ENCODE measurements at regions not wholly inside any gene's neighbourhood (a gene's known extent, or its start where the extent isn't known, plus 50 kb on each side); places are given as distances from the start of the nearest gene placed in this dataset.
"Not testable (repeated sequence)": the region's sequence is repeated elsewhere in the genome, so short reads cannot be mapped to it uniquely, and the experiment has no call there.

DNA sequence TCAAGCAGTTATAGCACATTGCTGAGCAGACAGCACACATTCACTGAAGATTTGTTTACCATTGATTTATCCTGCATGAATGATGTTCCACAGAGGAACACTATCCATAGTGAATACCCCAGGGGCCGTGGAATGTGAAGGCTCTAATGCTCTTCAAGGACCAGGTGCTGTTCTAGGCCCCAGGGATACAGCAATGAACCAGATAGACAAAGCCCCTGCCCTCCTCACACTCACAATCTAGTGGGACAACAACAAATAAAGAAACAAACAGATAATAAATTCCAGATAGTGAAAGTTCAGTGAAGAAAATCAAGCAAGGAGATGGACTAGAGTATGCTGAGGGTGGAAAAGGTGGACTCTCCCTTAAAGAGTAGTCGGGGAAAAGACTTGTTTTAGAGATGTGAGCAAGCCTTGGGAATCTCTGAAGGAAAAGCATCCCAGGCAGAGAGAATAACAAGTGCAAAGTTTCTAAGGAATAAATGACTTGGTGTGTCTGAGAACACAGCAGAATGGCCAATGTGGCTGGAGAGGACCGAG lies 117.7 kb downstream of the CCDC71L start:
- peak overlapping the region in 1 of 6 donors; percentile 89 for H3K27ac Mint-ChIP-seq
- DNase-seq (no peak), ATAC-seq (ENCODE audit: low read depth in 2 of 2) (no peak)
- peaks cover 3 to 6% (median 5%) of the 10 kb centered on the region in 3 donors for H3K4me1 Mint-ChIP-seq
- H3K4me3 Mint-ChIP-seq, result no peak overlapping the region
- no peaks in the 10 kb centered on the region for H3K9me3 Mint-ChIP-seq
- no peaks in the 10 kb centered on the region for H3K36me3 Mint-ChIP-seq
- peaks cover 0 to 14% (median 13%) of the 10 kb centered on the region in 3 donors for H3K27me3 Mint-ChIP-seq

DNA sequence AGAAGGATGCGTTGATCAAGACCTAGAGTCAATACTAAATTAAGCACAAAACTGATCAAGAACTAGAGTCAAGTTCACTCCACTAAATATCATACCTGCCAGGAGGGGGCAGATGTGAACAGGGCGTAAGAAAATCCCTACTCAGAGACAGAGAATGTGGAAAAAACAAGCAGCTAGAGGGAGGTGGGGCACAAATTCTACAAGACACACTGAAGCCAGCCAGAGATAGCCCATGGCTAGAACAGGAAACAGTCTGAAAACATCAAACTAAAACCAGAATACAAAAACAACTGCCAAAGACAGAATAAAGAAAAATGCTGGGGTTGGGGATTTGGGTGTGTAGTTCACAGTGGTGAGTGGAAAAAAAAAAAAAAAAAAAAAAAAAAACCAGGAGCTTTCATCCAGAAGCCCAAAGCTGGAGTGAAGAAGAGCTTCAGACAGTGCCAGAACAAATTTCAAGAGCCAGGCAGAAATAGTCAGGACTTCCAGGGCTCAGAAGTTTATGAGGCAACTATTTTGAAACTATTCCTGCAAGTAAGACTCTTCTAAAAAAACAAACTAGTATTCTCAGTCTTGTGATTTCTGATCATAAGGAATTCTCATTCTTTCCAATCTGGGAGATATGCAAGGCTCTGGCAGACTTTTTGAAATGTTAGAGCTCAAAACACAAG lies 118.3 kb downstream of the CCDC71L start:
- Mint-ChIP-seq H3K4me3 (no peak overlapping the region), H3K27me3 (peaks cover 0 to 13% (median 12%) of the 10 kb centered on the region in 3 donors), H3K4me1 (peaks cover 3 to 6% (median 5%) of the 10 kb centered on the region in 3 donors), H3K36me3 (no peaks in the 10 kb centered on the region), H3K9me3 (no peaks in the 10 kb centered on the region), H3K27ac (peak overlapping the region in 1 of 6 donors; percentile 0)
- DNase-seq (peak; percentile 29), ATAC-seq (ENCODE audit: low read depth in 2 of 2) (peak; percentile 63 to 74)

DNA sequence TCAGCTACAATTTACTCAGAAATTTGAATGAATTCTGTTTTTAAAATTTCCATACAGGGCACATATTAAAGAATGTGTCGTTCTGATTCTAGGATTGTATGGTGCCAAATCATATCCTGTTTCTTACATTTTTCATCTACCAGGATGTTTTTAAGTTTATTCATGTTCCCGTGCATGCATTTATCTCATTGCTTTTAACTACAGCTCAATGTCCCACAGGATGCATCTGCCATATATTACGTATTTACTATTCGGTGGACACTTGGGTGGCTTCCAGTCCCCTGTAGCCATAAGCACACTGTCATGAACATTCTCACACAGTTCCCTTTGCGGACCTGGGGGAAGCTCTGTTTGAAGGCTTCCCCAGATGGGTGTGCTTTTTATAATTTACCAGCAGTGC lies 122.3 kb downstream of the CCDC71L start:
- DNase-seq (no peak), ATAC-seq (ENCODE audit: low read depth in 2 of 2) (no peak)
- Mint-ChIP-seq H3K4me1 (peaks cover 3 to 6% (median 5%) of the 10 kb centered on the region in 3 donors), H3K4me3 (no peak overlapping the region), H3K27ac (no peak overlapping the region), H3K9me3 (peaks cover 0 to 5% (median 0%) of the 10 kb centered on the region in 7 donors), H3K36me3 (no peaks in the 10 kb centered on the region), H3K27me3 (peaks cover 0 to 9% (median 5%) of the 10 kb centered on the region in 3 donors)

DNA sequence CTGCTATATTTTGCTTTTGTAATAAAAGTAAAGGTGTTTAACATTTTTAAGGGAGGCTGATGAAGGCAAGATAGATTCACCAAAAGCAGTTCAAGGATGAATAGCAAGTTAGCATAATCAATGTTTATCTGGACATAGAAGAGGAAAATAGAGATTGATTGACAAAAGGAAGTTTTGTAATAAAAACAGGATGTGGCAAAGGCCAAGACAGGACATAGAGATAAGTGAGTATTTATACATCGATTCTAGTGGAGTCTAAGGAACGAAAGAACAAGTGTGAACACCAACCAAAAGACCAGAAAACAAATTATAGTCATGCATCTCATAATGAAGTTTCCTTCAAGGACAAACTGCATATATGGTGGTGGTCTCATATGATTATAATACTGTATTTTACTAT lies 123.8 kb downstream of the CCDC71L start:
- H3K4me3 Mint-ChIP-seq, result no peak overlapping the region
- H3K27me3 Mint-ChIP-seq, result peaks cover 0 to 5% (median 4%) of the 10 kb centered on the region in 3 donors
- ATAC-seq (ENCODE audit: low read depth in 2 of 2) (no peak), DNase-seq (no peak)
- no peak overlapping the region for H3K27ac Mint-ChIP-seq
- no peaks in the 10 kb centered on the region for H3K36me3 Mint-ChIP-seq
- peaks cover 0 to 5% (median 0%) of the 10 kb centered on the region in 7 donors for H3K9me3 Mint-ChIP-seq
- no peaks in the 10 kb centered on the region for H3K4me1 Mint-ChIP-seq

DNA sequence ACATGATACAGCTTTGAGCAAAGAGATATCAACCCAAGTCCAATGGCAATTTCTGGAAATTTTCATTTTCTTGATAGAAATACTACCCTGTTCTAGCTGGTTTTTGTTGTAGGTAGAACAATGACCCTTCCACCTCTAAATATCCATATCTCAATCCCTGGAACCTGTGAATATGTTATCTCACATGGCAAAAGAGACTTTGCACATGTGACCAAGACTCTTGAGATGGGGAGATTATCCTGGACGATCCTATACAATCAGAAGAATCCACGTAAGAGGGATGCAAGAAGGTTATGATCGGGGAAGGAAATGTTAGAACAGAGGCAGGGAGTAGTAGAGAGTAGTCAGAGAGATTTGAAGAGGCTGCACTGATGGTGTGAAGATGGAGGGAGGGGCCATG lies 124.9 kb downstream of the CCDC71L start:
- Mint-ChIP-seq H3K9me3 (peaks cover 0 to 5% (median 0%) of the 10 kb centered on the region in 7 donors), H3K4me3 (no peak overlapping the region), H3K27ac (no peak overlapping the region)

DNA sequence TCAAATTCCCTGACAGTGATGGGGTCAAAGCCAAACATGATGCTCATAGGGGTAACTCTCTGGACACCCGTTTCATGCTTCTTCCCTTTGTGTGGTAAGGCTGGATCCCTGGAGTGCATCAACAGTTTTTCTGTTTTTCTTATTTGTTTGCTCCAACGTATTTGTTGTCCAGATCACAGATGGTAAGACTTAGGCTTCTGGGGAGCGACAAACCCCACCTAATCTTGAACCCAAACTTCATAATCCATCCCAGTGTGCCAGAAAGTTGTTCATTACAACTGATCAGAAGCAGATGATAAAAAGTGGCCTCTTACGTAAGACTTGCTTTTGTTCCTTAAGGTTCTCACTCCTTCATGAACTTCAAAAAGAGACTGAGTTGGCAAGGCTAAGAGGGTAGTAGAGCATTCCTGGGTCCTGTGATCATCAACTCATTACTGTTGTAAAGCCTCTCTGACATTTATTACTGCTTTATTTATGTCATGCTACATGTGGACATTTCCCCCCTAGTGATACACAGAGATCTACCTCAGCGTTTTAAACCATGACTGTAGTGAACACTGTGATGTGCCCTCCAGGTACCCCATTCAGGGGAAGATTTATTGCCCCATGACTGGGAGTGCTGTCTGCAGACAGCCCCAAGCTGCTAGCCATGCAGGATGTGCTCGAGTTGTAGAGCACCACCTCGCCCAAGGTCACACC lies 125.6 kb downstream of the CCDC71L start:
- H3K36me3 Mint-ChIP-seq, result no peaks in the 10 kb centered on the region
- H3K4me3 Mint-ChIP-seq, result no peak overlapping the region
- ATAC-seq (ENCODE audit: low read depth in 2 of 2) (no peak), DNase-seq (no peak)
- H3K27me3 Mint-ChIP-seq, result peaks cover 0 to 4% (median 2%) of the 10 kb centered on the region in 3 donors
- no peaks in the 10 kb centered on the region for H3K4me1 Mint-ChIP-seq
- peaks cover 0 to 5% (median 0%) of the 10 kb centered on the region in 7 donors for H3K9me3 Mint-ChIP-seq
- no peak overlapping the region for H3K27ac Mint-ChIP-seq

More for the DNA sequence above, 124.9 kb downstream of the CCDC71L start:
- Mint-ChIP-seq H3K36me3 (no peaks in the 10 kb centered on the region), H3K27me3 (peaks cover 0 to 5% (median 4%) of the 10 kb centered on the region in 3 donors), H3K4me1 (no peaks in the 10 kb centered on the region)
- no peak for ATAC-seq (ENCODE audit: low read depth in 2 of 2)
- no peak for DNase-seq

DNA sequence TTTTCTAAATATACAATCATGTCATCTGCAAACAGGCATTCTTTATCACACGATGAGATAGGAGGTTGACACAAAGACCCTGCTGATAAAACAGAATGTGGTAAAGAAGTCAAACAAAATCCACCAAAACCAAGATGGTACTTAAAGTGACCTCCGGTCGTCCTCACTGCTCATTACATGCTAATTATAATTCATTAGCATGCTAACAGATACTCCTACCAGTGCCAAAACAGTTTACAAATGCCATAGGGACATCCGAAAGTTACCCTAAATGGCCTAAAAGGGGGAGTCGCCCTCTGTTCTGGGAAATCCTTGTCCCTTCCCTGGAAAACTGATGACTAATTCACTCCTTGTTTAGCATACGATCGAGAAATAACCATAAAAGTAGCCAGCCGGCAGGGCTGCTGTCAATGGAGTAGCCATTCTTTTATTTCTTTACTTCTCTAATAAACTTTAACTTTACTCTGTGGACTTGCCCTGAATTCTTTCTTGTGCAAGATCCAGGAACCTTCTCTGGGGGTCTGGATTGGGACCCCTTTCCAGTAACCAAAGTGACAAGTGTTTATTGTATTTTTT lies 126.6 kb downstream of the CCDC71L start:
- no peaks in the 10 kb centered on the region for H3K36me3 Mint-ChIP-seq
- H3K9me3 Mint-ChIP-seq, result peaks cover 0 to 5% (median 0%) of the 10 kb centered on the region in 7 donors
- no peak overlapping the region for H3K4me3 Mint-ChIP-seq
- H3K27me3 Mint-ChIP-seq, result peaks cover 0 to 2% (median 0%) of the 10 kb centered on the region in 3 donors
- no peak for DNase-seq
- H3K4me1 Mint-ChIP-seq, result no peaks in the 10 kb centered on the region
- H3K27ac Mint-ChIP-seq, result no peak overlapping the region
- ATAC-seq (ENCODE audit: low read depth in 2 of 2), result no peak

DNA sequence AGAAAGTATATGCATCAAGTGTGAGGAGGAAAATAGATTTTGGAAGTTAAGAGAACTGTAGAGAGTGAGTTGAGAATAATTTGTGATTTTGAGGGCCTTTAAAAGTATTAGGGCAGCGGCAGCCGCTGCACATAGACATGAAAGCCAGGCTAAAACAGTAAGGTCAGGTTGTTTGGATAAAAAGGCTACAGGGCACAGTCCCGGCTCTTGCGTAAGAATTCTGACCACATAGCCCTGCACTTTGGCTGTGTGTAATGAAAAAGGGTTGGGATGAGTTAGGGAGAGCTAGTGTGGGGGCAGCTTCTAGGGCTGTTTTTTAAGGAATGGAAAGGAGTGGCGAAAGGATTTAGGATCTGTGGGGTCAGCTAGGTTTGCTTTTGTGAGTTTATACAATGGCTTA lies 130.8 kb downstream of the CCDC71L start:
- not testable (repeated sequence) for H3K36me3 Mint-ChIP-seq; H3K4me3 Mint-ChIP-seq; ATAC-seq (ENCODE audit: low read depth in 2 of 2); H3K27ac Mint-ChIP-seq; H3K4me1 Mint-ChIP-seq; DNase-seq; H3K27me3 Mint-ChIP-seq; H3K9me3 Mint-ChIP-seq

DNA sequence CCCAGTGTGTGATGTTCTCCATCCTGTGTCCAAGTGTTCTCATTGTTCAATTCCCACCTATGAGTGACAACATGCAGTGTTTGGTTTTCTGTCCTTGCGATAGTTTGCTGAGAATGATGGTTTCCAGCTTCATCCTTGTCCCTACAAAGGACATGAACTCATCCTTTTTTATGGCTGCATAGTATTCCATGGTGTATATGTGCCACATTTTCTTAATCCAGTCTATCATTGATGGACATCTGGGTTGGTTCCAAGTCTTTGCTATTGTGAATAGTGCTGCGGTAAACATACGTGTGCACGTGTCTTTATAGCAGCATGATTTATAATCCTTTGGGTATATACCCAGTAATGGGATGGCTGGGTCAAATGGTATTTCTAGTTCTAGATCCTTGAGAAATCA lies 134.3 kb downstream of the CCDC71L start:
- not testable (repeated sequence) for ATAC-seq (ENCODE audit: low read depth in 2 of 2); H3K36me3 Mint-ChIP-seq; DNase-seq; H3K4me3 Mint-ChIP-seq; H3K27ac Mint-ChIP-seq; H3K4me1 Mint-ChIP-seq; H3K9me3 Mint-ChIP-seq
- H3K27me3 Mint-ChIP-seq, result peaks cover 12 to 15% (median 12%) of the 10 kb centered on the region in 3 donors

DNA sequence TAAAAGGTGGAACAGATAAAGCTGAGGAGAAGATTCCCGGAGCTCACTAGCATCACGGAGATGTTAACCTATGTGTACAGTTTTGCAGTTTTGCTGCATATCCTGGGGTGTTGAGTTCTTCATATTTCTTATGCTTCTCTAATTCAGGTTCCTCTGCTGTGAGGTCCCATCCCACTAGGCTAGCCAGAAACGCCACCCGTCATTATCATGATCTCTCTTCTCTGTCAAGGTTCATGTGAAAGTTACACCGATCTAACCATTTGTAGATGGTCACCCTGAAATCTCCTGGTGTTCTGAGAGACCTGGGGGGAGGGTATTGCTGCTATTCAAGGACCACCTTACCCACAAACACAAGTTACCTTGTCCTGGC lies 136.3 kb downstream of the CCDC71L start:
- H3K9me3 Mint-ChIP-seq, result no peaks in the 10 kb centered on the region
- peaks cover 12 to 15% (median 15%) of the 10 kb centered on the region in 3 donors for H3K27me3 Mint-ChIP-seq
- no peaks in the 10 kb centered on the region for H3K36me3 Mint-ChIP-seq
- no peaks in the 10 kb centered on the region for H3K4me1 Mint-ChIP-seq
- no peak for ATAC-seq (ENCODE audit: low read depth in 2 of 2)
- H3K4me3 Mint-ChIP-seq, result no peak overlapping the region
- peak overlapping the region in 1 of 6 donors; percentile 44 for H3K27ac Mint-ChIP-seq
- DNase-seq, result no peak

DNA sequence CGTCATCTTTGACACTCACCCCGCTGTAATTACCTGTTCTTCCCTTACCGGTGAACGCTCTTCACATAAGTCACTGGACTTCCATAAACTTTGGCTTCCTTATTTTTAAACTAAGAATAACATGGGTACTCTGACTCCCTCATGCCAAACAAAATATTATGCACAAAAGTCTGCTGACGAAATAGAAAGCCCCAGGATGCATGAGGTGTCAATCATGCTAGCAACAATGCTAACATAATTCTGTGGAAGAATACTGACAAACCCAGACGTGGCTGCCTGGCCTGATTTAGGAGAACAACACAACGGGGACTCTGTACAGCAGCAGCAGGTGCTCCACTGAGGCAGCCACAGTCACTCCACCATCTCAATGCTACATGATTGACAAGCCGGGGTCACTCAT lies 137.5 kb downstream of the CCDC71L start:
- H3K4me1 Mint-ChIP-seq, result no peaks in the 10 kb centered on the region
- peaks cover 0 to 3% (median 0%) of the 10 kb centered on the region in 7 donors for H3K9me3 Mint-ChIP-seq
- DNase-seq (no peak), ATAC-seq (ENCODE audit: low read depth in 2 of 2) (no peak)
- no peak overlapping the region for H3K4me3 Mint-ChIP-seq
- no peak overlapping the region for H3K27ac Mint-ChIP-seq
- peaks cover 0 to 4% of the 10 kb centered on the region in 2 donors for H3K36me3 Mint-ChIP-seq
- peaks cover 20 to 27% (median 24%) of the 10 kb centered on the region in 3 donors for H3K27me3 Mint-ChIP-seq

DNA sequence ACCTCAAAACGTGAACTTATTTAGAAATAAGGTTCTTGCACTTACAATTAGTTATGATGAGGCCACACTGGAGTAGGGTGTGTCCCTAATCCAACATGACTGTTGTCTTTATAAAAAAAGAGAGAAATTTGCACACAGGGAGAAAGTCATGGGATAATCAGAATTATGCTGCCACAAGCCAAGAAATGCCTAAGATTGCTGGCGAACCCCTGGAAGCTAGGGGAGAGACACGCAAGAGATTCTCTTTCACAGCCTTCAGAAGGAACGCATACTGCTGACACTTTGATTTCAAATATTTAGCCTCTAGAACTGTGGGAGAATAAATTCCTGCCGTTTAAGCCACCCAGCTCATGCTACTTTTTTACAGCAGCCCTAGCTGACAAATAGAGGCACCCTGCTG lies 138.3 kb downstream of the CCDC71L start:
- ATAC-seq (ENCODE audit: low read depth in 2 of 2), result no peak

DNA sequence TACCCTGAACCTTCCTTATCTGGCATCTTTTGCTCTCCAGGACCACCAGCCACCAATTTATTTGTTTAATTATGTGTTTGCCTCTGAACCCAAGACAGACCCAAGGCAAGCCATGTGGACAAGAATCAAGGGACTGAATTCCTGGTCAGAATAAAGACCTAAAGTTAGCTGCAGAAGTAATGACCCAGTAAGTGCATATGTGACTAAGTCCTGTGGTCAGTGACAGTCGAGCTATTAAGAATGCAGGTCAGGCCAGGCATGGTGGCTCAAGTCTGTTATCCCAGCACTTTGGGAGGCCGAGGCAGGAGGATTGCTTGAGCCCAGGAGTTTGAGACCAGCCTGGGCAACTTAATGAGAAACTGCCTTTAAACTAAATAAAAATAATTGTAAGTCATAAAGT lies 139.4 kb downstream of the CCDC71L start:
- no peak for DNase-seq
- peaks cover 0 to 5% of the 10 kb centered on the region in 2 donors for H3K36me3 Mint-ChIP-seq
- H3K27me3 Mint-ChIP-seq, result peaks cover 25 to 43% (median 38%) of the 10 kb centered on the region in 3 donors
- peaks cover 0 to 3% (median 0%) of the 10 kb centered on the region in 7 donors for H3K9me3 Mint-ChIP-seq
- ATAC-seq (ENCODE audit: low read depth in 2 of 2), result no peak
- H3K27ac Mint-ChIP-seq, result no peak overlapping the region
- H3K4me3 Mint-ChIP-seq, result no peak overlapping the region
- H3K4me1 Mint-ChIP-seq, result no peaks in the 10 kb centered on the region

More for the DNA sequence above, 138.3 kb downstream of the CCDC71L start:
- no peak overlapping the region for H3K27ac Mint-ChIP-seq
- H3K36me3 Mint-ChIP-seq, result peaks cover 0 to 5% of the 10 kb centered on the region in 2 donors
- no peaks in the 10 kb centered on the region for H3K4me1 Mint-ChIP-seq
- H3K9me3 Mint-ChIP-seq, result peaks cover 0 to 3% (median 0%) of the 10 kb centered on the region in 7 donors
- no peak overlapping the region for H3K4me3 Mint-ChIP-seq
- no peak for DNase-seq
- peaks cover 23 to 34% (median 31%) of the 10 kb centered on the region in 3 donors for H3K27me3 Mint-ChIP-seq

Data from naive B cell (primary cell).